ENCODE measurements at regions not wholly inside any gene's neighbourhood (a gene's known extent, or its start where the extent isn't known, plus 50 kb on each side); places are given as distances from the start of the nearest gene placed in this dataset.

DNA sequence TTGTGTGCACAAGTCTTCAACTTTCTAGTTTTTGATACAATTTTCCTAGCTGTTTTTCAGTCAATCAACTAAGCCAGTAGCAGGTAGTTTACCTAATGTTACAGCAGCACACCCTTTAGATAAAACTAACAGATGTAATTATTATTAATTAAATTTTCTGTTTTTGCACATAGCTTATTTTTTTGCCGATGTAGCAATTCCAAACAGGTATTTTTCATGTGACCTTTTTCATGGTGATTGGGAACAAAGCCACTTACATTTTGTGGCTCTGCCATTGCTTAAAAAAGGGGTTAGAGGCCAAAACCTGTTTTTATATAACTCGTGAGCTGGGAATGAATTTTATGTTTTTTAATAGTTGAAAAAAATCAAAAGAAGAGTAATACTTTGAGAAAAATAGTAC is 724.5 kb downstream of the FAM181B start:
- no peak for ATAC-seq
- no peak overlapping the region for H3K4me3 ChIP-seq
- no peaks in the 10 kb centered on the region for H3K27me3 ChIP-seq
- no peak for DNase-seq
- intact Hi-C loops (cut with DNase I; ENCODE audit: low total_unique reads) (no loop called here), in situ Hi-C loops (cut with MboI; ENCODE audit: low sequenced_read_pairs in 4 of 4) (no loop called here)
- no peaks in the 10 kb centered on the region for H3K36me3 ChIP-seq
- H3K4me1 ChIP-seq: no peaks in the 10 kb centered on the region
- TF ChIP-seq, protein P1, sequence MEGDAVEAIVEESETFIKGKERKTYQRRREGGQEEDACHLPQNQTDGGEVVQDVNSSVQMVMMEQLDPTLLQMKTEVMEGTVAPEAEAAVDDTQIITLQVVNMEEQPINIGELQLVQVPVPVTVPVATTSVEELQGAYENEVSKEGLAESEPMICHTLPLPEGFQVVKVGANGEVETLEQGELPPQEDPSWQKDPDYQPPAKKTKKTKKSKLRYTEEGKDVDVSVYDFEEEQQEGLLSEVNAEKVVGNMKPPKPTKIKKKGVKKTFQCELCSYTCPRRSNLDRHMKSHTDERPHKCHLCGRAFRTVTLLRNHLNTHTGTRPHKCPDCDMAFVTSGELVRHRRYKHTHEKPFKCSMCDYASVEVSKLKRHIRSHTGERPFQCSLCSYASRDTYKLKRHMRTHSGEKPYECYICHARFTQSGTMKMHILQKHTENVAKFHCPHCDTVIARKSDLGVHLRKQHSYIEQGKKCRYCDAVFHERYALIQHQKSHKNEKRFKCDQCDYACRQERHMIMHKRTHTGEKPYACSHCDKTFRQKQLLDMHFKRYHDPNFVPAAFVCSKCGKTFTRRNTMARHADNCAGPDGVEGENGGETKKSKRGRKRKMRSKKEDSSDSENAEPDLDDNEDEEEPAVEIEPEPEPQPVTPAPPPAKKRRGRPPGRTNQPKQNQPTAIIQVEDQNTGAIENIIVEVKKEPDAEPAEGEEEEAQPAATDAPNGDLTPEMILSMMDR (IDR thresholded peaks at IDR 0.05 in 4 of 5, conservative IDR thresholded peaks at IDR 0.05 in 1 of 5): no peak
- no peak for TF ChIP-seq POLR2A (IDR thresholded peaks at IDR 0.05)
- no peaks in the 10 kb centered on the region for H3K9me3 ChIP-seq
- no peak overlapping the region for H3K27ac ChIP-seq

DNA sequence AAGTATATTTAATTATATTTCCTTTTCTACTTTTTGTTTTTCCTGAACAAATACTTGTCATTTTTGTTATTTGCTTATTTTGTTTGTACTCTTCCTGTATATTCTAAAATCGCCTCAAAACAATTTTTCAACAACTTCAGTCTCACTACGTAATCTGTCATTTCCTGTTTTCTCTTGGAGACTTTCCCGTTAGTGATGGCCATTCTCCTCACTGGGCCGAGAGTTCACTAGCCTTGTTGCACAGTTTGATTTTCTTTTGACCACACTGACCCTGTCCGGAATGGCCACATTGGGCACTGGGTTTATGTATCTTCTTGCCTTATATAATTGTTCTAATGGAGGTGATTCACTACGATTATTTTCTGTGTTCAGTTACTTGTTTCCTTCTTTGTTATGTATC is 726.1 kb downstream of the FAM181B start:
- Histone ChIP-seq H3K4me3 (no peak overlapping the region), H3K9me3 (no peaks in the 10 kb centered on the region), H3K27me3 (no peaks in the 10 kb centered on the region), H3K36me3 (no peaks in the 10 kb centered on the region), H3K4me1 (no peaks in the 10 kb centered on the region), H3K27ac (no peak overlapping the region)
- in situ Hi-C loops (cut with MboI; ENCODE audit: low sequenced_read_pairs in 4 of 4) (no loop called here), intact Hi-C loops (cut with DNase I; ENCODE audit: low total_unique reads) (no loop called here)
- ATAC-seq (no peak), DNase-seq (no peak)
- no peak for TF ChIP-seq POLR2A (IDR thresholded peaks at IDR 0.05)
- TF ChIP-seq, protein P1 (IDR thresholded peaks at IDR 0.05 in 4 of 5, conservative IDR thresholded peaks at IDR 0.05 in 1 of 5): no peak

DNA sequence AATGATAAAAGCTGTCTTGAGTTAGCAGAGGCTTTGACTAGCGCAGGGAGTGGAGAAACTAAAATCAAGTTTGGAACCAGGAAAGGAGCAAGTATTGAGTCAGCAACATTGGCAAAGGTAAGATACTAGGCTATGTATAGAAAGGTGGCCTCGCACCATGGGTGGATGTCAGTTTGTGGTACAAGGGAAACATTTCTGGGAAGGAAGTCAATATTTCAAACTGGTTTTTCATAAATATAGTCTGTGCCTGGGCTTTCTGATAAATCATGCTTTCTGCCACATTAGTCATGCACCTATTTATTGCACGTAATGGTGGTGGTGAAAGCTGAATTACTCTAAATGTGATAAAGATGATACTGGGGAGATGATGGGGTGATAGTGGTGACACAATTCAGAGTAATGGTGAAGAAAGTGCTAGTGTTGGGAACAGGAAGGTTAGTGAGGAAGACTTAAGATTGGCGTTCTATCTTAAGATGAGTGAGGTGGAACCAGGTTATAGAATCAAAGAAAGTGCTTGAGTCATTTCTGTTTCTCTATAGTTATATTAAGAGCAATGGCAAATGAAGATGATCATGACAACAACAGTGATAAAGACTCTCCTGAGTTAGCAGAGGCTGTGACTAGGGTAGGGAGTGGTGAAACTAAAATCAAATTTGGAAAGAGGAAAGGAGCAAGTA is 729.0 kb downstream of the FAM181B start:
- no peaks in the 10 kb centered on the region for H3K36me3 ChIP-seq
- H3K4me3 ChIP-seq: no peak overlapping the region
- ATAC-seq (no peak), DNase-seq (no peak)
- no peaks in the 10 kb centered on the region for H3K4me1 ChIP-seq
- TF ChIP-seq, protein P1 (IDR thresholded peaks at IDR 0.05 in 4 of 5, conservative IDR thresholded peaks at IDR 0.05 in 1 of 5): no peak
- H3K27ac ChIP-seq: no peak overlapping the region
- in situ Hi-C loops (cut with MboI; ENCODE audit: low sequenced_read_pairs in 4 of 4): no loop called here
- no peaks in the 10 kb centered on the region for H3K9me3 ChIP-seq
- intact Hi-C loops (cut with DNase I; ENCODE audit: low total_unique reads): no loop called here
- H3K27me3 ChIP-seq: no peaks in the 10 kb centered on the region

DNA sequence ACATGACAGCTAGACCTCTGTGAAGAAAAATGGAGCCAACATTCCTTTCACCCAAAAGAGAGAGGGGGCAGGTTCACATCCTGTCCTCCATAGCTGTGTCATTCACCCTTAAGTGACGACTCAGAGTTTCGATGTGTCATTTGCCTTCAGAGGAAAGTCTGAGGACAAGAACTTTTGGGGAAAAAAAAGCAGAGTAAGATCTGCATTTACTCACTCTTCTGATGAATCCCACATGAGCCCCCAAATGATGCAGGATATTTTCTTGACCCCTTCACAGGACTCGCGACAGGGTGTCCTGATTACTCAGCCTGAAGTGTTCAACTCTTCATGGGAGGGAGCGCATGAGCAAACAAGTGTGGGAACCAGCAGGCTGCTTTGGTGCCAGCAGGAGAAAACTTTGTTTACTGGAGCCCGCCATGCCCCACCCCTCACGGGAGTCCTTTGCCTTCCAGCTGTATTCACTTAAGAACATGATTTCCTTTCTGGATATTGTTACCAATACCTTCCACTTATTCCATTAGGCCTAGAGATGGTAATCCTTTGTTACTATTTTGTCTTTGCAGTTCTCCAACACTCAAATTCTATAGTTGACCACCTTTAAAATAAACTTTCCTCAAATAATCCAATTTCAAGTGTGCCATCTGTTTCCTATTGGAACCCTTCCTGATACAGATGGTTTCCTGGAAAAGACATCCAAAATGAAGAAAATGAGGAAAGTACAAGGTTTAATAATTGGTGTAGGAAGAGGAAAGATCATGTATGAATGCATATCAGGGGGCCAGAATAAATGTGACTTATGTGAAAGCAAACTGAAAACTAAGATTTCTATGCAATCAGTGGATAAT is 729.8 kb downstream of the FAM181B start:
- Histone ChIP-seq H3K27me3 (no peaks in the 10 kb centered on the region), H3K4me1 (no peaks in the 10 kb centered on the region), H3K4me3 (no peak overlapping the region), H3K27ac (no peak overlapping the region), H3K9me3 (no peaks in the 10 kb centered on the region), H3K36me3 (no peaks in the 10 kb centered on the region)
- DNase-seq (no peak), ATAC-seq (no peak)
- in situ Hi-C loops (cut with MboI; ENCODE audit: low sequenced_read_pairs in 4 of 4) (no loop called here), intact Hi-C loops (cut with DNase I; ENCODE audit: low total_unique reads) (no loop called here)
- TF ChIP-seq, protein P1 (IDR thresholded peaks at IDR 0.05 in 4 of 5, conservative IDR thresholded peaks at IDR 0.05 in 1 of 5): no peak
- no peak for TF ChIP-seq POLR2A (IDR thresholded peaks at IDR 0.05)

Measured in gastrocnemius medialis (tissue), 4 donors.